ENCODE measurements at regions not wholly inside any gene's neighbourhood (a gene's known extent, or its start where the extent isn't known, plus 50 kb on each side); places are given as distances from the start of the nearest gene placed in this dataset.

GRCh38 chr16:27692576-27692975 lies 142.6 kb downstream of the KATNIP start (continued):
- TF ChIP-seq REST (IDR thresholded peaks at IDR 0.05; ENCODE audit: borderline replicate concordance), result no peak
- no peak for TF ChIP-seq REST (CRISPR knock-in tag; IDR thresholded peaks at IDR 0.05; ENCODE audit: low read depth)
- no peak for TF ChIP-seq DACH1 (IDR thresholded peaks at IDR 0.05; ENCODE audit: partially characterized antibody)
- no peak for TF ChIP-seq CBX1 (IDR thresholded peaks at IDR 0.05; ENCODE audit: low read depth)
- no peak for TF ChIP-seq TRIM28 (IDR thresholded peaks at IDR 0.05)
- no peak for TF ChIP-seq TAF15 (IDR thresholded peaks at IDR 0.05; ENCODE audit: low read depth, low read length)
